Upper lobe of left lung (tissue), 4 donors: ENCODE measurements at regions not wholly inside any gene's neighbourhood (a gene's known extent, or its start where the extent isn't known, plus 50 kb on each side); places are given as distances from the start of the nearest gene placed in this dataset.

Source experiments
- EP300 ChIP-seq, 4 donors: sonication (generic); formaldehyde crosslinking; IDR thresholded peaks; one replicate each; pipeline ENCODE4 v1.5.1; 2017; ENCODE audit warnings: antibody characterized with exemption in 4 of 4, control low read depth in 2 of 4
- POLR2A ChIP-seq, 4 donors: fragments of 450-650 bp; IDR thresholded peaks; one replicate each; pipeline ENCODE4 v1.5.1; 2016 to 2017; ENCODE audit warnings: antibody characterized with exemption in 4 of 4, mild to moderate bottlenecking in 2 of 4
- POLR2AphosphoS5 ChIP-seq, 2 donors: sonication (generic); formaldehyde crosslinking; IDR thresholded peaks; one replicate each; pipeline ENCODE4 v1.5.1; 2017; ENCODE audit warnings: antibody characterized with exemption in 2 of 2
- TF ChIP-seq, protein P1 (sequence below), 6 experiments: fragments of 450-650 bp in 4 of 6; fragments of 200-600 bp in 2 of 6; sonication (generic) in 2 of 6; IDR thresholded peaks; one replicate each; pipeline ENCODE4 v1.5.1; 2016 to 2019; ENCODE audit warnings: antibody characterized with exemption in 6 of 6

DNA sequence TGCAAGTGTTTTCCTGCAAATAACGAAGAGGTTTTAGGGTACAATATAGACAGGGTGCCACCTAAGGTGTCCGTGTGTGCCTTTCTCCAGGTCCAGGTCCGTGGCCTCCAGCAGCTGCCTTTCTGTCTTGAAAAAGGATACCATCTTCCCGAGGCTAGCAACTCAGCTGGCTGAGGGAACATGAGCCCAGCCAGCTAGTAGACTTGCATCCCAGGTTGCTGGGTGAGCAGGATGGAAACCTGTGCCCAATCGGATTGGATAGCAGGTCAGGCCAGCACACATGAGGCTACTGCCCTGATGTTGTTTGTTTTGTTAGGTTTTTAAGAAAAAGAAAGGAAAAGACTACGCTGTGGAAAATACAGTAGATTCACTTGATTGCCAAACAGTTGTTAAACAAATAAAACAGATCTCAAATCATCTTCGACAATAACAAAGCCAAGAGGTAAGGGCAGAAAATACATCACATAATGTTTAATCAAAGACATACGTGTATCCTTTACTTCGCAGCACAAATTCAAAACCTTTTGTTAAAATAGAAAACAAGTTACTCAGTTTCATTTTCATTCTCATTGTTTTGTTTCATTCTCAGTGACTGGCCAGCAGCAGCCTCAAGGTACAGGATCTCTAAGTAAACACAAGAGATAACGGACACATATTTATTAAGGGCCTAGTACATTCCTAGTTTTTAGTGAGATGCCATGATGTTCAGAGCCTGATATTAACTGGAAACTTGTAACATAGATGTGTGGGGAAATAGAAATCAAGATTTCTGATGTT, 661.2 kb upstream of the NR2F2 start:
- no peak for TF ChIP-seq EP300 (IDR thresholded peaks at IDR 0.05)
- TF ChIP-seq, protein P1, sequence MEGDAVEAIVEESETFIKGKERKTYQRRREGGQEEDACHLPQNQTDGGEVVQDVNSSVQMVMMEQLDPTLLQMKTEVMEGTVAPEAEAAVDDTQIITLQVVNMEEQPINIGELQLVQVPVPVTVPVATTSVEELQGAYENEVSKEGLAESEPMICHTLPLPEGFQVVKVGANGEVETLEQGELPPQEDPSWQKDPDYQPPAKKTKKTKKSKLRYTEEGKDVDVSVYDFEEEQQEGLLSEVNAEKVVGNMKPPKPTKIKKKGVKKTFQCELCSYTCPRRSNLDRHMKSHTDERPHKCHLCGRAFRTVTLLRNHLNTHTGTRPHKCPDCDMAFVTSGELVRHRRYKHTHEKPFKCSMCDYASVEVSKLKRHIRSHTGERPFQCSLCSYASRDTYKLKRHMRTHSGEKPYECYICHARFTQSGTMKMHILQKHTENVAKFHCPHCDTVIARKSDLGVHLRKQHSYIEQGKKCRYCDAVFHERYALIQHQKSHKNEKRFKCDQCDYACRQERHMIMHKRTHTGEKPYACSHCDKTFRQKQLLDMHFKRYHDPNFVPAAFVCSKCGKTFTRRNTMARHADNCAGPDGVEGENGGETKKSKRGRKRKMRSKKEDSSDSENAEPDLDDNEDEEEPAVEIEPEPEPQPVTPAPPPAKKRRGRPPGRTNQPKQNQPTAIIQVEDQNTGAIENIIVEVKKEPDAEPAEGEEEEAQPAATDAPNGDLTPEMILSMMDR (IDR thresholded peaks at IDR 0.05): no peak
- no peak for TF ChIP-seq POLR2A (IDR thresholded peaks at IDR 0.05)
- no peak for TF ChIP-seq POLR2AphosphoS5 (IDR thresholded peaks at IDR 0.05)
